Adrenal gland (tissue), 9 donors: ENCODE measurements at regions not wholly inside any gene's neighbourhood (a gene's known extent, or its start where the extent isn't known, plus 50 kb on each side); places are given as distances from the start of the nearest gene placed in this dataset.

Experiments
- DNase-seq, 7 donors: peaks; one replicate each; pipeline ENCODE4 v3.0.0-alpha.2; 2019 to 2020
- H3K27ac ChIP-seq, 5 donors: fragments of 200-600 bp; sonication (generic) in 4 of 5; 1 replicate in 3 of 5; 2 replicates in 2 of 5; pipeline versions ENCODE4 v1.5.1 to v1.8.0; 2016 to 2020; ENCODE audit warnings: mild to moderate bottlenecking in 1 of 5
- H3K27me3 ChIP-seq: fragments of 200-600 bp; 2 replicates; pipeline ENCODE4 v1.8.0; 2021
- H3K36me3 ChIP-seq, 2 donors: fragments of 200-600 bp; replicated peaks in 1 of 2; 1 replicate in 1 of 2; 2 replicates in 1 of 2; pipeline versions ENCODE4 v1.5.1 to v1.8.0; 2018 to 2022
- H3K4me1 ChIP-seq, 2 donors: fragments of 200-600 bp; replicated peaks in 1 of 2; 1 replicate in 1 of 2; 2 replicates in 1 of 2; pipeline versions ENCODE4 v1.5.1 to v1.8.0; 2018 to 2021
- H3K4me3 ChIP-seq, 4 donors: fragments of 200-600 bp; sonication (generic) in 3 of 4; one replicate each; pipeline ENCODE4 v1.5.1; 2016 to 2018
- H3K9me3 ChIP-seq, 3 donors: fragments of 200-600 bp; sonication (generic) in 1 of 3; replicated peaks in 1 of 3; 1 replicate in 2 of 3; 2 replicates in 1 of 3; pipeline versions ENCODE4 v1.5.1 to v1.8.0; 2016 to 2021
- CTCF ChIP-seq, 6 experiments: fragments of 450-650 bp in 4 of 6; fragments of 200-600 bp in 2 of 6; sonication (generic) in 1 of 6; IDR thresholded peaks; 1 replicate in 5 of 6; 2 replicates in 1 of 6; pipeline versions ENCODE4 v1.5.1 to v1.8.0; 2016 to 2021; ENCODE audit warnings: antibody characterized with exemption in 6 of 6, mild to moderate bottlenecking in 2 of 6, moderate library complexity in 1 of 6
- POLR2A ChIP-seq, 2 donors: fragments of 450-650 bp; IDR thresholded peaks; one replicate each; pipeline ENCODE4 v1.6.1; 2017; ENCODE audit warnings: antibody characterized with exemption in 2 of 2, mild to moderate bottlenecking in 2 of 2, moderate library complexity in 1 of 2
- WGBS, 4 donors: extraction: QIAGEN DNeasy Blood & Tissue Kit in 2 of 4; methylation state at CpG; one replicate each; pipeline versions ENCODE4 v1.1.5 to v1.1.7; 2013 to 2017; 5-methylcytosine and 5-hydroxymethylcytosine counted together
- intact Hi-C, 2 donors: fragments of 100-400 bp; cut with DNase I; formaldehyde crosslinking; loops; one replicate each; pipeline versions ENCODE4 v1.14.1 to v1.15.0; 2022 to 2023
- donor health status: healthy with polysubstance abuse.
- donor health status: Bipolar disorder and iron deficiency.
- donor health status: DM: yes; HTN: yes; CAD: no.
- donor health status: DM: no; HTN: no; CAD: no.
- donor health status: DM: no; HTN: no; CAD: no.

GRCh38 chr12:24527102-24527501, 421.8 kb downstream of the BCAT1 start:
- no peak for DNase-seq
- Histone ChIP-seq H3K27ac (no peak overlapping the region), H3K27me3 (no peaks in the 10 kb centered on the region), H3K4me1 (no peaks in the 10 kb centered on the region), H3K4me3 (no peak overlapping the region), H3K9me3 (peaks cover 0 to 5% (median 0%) of the 10 kb centered on the region in 3 donors), H3K36me3 (no peaks in the 10 kb centered on the region)
- intact Hi-C loops, result no loop called here
- no peak for TF ChIP-seq CTCF (IDR thresholded peaks at IDR 0.05)
- TF ChIP-seq POLR2A (IDR thresholded peaks at IDR 0.05), result no peak

DNA sequence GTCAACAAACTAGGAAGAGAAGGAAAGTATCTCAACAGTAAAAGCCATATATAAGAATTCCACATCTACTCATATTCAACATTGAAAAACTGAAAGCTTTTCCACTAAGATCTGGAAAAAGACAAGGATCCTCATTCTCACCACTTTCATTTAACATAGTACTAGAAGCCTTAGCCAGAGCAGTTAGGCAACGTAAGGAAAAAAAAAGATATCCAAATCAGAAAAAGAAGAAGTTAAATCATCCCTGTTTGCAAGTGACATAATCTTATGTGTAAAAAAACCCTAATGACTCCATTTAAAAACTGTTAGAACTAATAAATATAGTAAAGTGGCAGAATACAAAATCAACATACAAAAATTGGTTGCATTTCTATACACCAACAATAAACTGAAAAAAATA, 426.2 kb downstream of the BCAT1 start:
- 75 to 95% (median 86%) methylated on average over 1 of the region's 1 CpG for WGBS, 4 donors
- TF ChIP-seq CTCF (IDR thresholded peaks at IDR 0.05) (no peak), POLR2A (IDR thresholded peaks at IDR 0.05) (no peak)
- H3K9me3 ChIP-seq, result peaks cover 0 to 19% (median 0%) of the 10 kb centered on the region in 3 donors

GRCh38 chr12:24519759-24520158, 429.1 kb downstream of the BCAT1 start:
- TF ChIP-seq POLR2A (IDR thresholded peaks at IDR 0.05) (no peak), CTCF (IDR thresholded peaks at IDR 0.05) (no peak)
- DNase-seq, result no peak
- no peaks in the 10 kb centered on the region for H3K27me3 ChIP-seq
- H3K9me3 ChIP-seq, result peaks cover 0 to 19% (median 0%) of the 10 kb centered on the region in 3 donors
- H3K36me3 ChIP-seq, result no peaks in the 10 kb centered on the region
- intact Hi-C loops, result no loop called here
- H3K4me1 ChIP-seq, result no peaks in the 10 kb centered on the region
- H3K27ac ChIP-seq, result no peak overlapping the region
- no peak overlapping the region for H3K4me3 ChIP-seq
- 89 to 95% (median 90%) methylated on average over 1 of the region's 1 CpG for WGBS, 4 donors

More for the DNA sequence above, 426.2 kb downstream of the BCAT1 start:
- Histone ChIP-seq H3K4me3 (no peak overlapping the region), H3K36me3 (no peaks in the 10 kb centered on the region), H3K27me3 (no peaks in the 10 kb centered on the region), H3K4me1 (no peaks in the 10 kb centered on the region), H3K27ac (no peak overlapping the region)
- intact Hi-C loops, result no loop called here
- no peak for DNase-seq

GRCh38 chr12:24517000-24517399, 431.9 kb downstream of the BCAT1 start:
- Histone ChIP-seq H3K36me3 (no peaks in the 10 kb centered on the region), H3K27ac (no peak overlapping the region), H3K27me3 (no peaks in the 10 kb centered on the region), H3K4me1 (no peaks in the 10 kb centered on the region), H3K9me3 (peaks cover 0 to 13% (median 0%) of the 10 kb centered on the region in 3 donors), H3K4me3 (no peak overlapping the region)
- 38 to 61% (median 44%) methylated on average over 1 of the region's 1 CpG for WGBS, 4 donors
- TF ChIP-seq CTCF (IDR thresholded peaks at IDR 0.05) (no peak), POLR2A (IDR thresholded peaks at IDR 0.05) (no peak)
- no peak for DNase-seq
- intact Hi-C loops, result no loop called here
